ENCODE measurements at regions not wholly inside any gene's neighbourhood (a gene's known extent, or its start where the extent isn't known, plus 50 kb on each side); places are given as distances from the start of the nearest gene placed in this dataset.

DNA sequence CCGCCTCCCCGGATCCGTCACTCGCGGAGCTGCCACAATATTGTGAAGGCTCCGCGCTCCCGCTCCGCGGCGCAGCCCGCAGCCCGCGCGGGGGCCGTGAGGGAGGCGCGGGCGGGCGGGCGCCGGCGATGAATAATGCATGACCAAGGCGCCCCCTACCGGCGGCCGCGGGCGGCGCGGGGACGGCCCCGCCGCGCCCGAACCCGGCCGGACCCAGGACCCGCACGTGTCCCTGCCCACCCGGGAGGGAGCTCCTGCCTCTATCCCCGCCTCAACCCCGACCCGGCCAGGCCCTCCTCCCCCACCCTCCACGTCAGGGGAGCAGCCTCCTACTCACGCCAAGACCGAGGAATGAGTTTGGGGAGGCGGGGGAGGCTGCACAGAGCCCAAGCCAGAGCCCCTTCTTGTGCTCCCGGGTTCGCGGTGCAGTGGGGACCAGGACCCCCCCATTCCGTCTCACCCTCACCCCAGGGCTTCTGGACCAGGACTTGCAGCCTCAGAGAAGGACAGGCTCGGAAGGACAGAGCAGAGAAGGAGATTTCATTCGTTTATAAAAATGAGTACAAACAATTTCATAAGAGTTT lies 70.8 kb upstream of the CASZ1 start:
- Histone ChIP-seq H3K4me2 (ENCODE audit: low read length) (peak overlapping the region; percentile 80), H3K27ac (ENCODE audit: low read length) (no peak overlapping the region), H3F3A (ENCODE audit: insufficient read depth, low read length, poor library complexity, severe bottlenecking) (no peaks in the 10 kb centered on the region), H3K4me3 (ENCODE audit: low read length) (peak overlapping the region; percentile 64), H3K9me2 (ENCODE audit: insufficient read depth, low read length) (no peaks in the 10 kb centered on the region), H4K20me1 (ENCODE audit: insufficient read depth) (no peaks in the 10 kb centered on the region), H3K27me3 (ENCODE audit: insufficient read depth, low read depth, low read length) (no peaks in the 10 kb centered on the region), H3K36me3 (ENCODE audit: insufficient read depth, low read length) (no peaks in the 10 kb centered on the region), H3K9me3 (ENCODE audit: low read length) (no peaks in the 10 kb centered on the region), H2AFZ (ENCODE audit: low read depth, low read length) (no peak overlapping the region), H3K9ac (ENCODE audit: low read length) (peak overlapping the region; percentile 49), H3K79me2 (replicated peaks; ENCODE audit: insufficient read depth, low read length) (no peaks in the 10 kb centered on the region)
- TF ChIP-seq EP300 (conservative IDR thresholded peaks at IDR 0.05; ENCODE audit: poor library complexity, severe bottlenecking) = peak; percentile 68
- TF ChIP-seq, protein P1, sequence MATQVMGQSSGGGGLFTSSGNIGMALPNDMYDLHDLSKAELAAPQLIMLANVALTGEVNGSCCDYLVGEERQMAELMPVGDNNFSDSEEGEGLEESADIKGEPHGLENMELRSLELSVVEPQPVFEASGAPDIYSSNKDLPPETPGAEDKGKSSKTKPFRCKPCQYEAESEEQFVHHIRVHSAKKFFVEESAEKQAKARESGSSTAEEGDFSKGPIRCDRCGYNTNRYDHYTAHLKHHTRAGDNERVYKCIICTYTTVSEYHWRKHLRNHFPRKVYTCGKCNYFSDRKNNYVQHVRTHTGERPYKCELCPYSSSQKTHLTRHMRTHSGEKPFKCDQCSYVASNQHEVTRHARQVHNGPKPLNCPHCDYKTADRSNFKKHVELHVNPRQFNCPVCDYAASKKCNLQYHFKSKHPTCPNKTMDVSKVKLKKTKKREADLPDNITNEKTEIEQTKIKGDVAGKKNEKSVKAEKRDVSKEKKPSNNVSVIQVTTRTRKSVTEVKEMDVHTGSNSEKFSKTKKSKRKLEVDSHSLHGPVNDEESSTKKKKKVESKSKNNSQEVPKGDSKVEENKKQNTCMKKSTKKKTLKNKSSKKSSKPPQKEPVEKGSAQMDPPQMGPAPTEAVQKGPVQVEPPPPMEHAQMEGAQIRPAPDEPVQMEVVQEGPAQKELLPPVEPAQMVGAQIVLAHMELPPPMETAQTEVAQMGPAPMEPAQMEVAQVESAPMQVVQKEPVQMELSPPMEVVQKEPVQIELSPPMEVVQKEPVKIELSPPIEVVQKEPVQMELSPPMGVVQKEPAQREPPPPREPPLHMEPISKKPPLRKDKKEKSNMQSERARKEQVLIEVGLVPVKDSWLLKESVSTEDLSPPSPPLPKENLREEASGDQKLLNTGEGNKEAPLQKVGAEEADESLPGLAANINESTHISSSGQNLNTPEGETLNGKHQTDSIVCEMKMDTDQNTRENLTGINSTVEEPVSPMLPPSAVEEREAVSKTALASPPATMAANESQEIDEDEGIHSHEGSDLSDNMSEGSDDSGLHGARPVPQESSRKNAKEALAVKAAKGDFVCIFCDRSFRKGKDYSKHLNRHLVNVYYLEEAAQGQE (IDR thresholded peaks at IDR 0.05; ENCODE audit: borderline replicate concordance) = no peak
- peak; percentile 31 for TF ChIP-seq MXI1 (conservative IDR thresholded peaks at IDR 0.05; ENCODE audit: poor library complexity, severe bottlenecking)
- no peak for TF ChIP-seq EZH2 (IDR thresholded peaks at IDR 0.05; ENCODE audit: borderline replicate concordance, insufficient read depth, low read length, poor library complexity, severe bottlenecking)
- no peak for TF ChIP-seq TAF1 (IDR thresholded peaks at IDR 0.05; ENCODE audit: low read depth)
- TF ChIP-seq RAD21 (conservative IDR thresholded peaks at IDR 0.05) = peak; percentile 69
- peak; percentile 87 for TF ChIP-seq POLR2AphosphoS5 (IDR thresholded peaks at IDR 0.05)
- TF ChIP-seq, protein P2, sequence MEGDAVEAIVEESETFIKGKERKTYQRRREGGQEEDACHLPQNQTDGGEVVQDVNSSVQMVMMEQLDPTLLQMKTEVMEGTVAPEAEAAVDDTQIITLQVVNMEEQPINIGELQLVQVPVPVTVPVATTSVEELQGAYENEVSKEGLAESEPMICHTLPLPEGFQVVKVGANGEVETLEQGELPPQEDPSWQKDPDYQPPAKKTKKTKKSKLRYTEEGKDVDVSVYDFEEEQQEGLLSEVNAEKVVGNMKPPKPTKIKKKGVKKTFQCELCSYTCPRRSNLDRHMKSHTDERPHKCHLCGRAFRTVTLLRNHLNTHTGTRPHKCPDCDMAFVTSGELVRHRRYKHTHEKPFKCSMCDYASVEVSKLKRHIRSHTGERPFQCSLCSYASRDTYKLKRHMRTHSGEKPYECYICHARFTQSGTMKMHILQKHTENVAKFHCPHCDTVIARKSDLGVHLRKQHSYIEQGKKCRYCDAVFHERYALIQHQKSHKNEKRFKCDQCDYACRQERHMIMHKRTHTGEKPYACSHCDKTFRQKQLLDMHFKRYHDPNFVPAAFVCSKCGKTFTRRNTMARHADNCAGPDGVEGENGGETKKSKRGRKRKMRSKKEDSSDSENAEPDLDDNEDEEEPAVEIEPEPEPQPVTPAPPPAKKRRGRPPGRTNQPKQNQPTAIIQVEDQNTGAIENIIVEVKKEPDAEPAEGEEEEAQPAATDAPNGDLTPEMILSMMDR (IDR thresholded peaks at IDR 0.05; ENCODE audit: poor library complexity, severe bottlenecking) = peak; percentile 82
- peak; percentile 70 for TF ChIP-seq SMC3 (conservative IDR thresholded peaks at IDR 0.05; ENCODE audit: poor library complexity)

DNA sequence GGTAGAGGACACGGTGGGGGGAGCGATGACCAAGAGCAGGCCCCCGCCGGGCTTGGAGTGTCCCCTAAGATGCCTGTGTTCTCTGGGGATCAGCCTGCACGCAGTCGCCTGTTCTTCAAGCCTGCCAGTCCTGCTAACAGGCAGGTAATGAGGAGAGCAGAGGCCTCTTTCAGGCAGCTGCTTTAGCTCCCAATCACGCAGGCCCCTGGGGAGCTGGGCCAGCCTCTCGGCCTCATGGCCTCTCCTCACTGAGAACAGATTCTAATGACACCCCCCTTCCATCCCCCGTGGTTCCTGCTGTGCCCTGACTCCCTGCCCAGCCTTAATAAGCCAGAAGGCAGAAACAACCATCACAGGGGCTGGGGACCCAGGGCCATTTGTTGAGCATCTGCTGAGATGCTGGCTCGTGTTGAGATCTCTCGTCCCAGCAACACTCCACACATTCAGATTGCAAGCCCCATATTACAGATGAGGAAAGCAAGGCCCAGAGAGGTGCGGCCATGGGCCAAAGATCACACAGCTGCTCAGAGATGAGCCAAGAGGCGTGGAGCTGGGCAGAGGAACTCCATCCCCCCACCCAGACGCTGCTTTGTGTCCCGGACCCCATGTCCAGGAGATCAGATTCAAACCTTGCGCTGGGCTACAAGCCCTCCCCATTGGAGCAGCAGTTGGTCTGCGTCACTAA lies 71.6 kb upstream of the CASZ1 start:
- Histone ChIP-seq H3K4me3 (ENCODE audit: low read length) (peak overlapping the region; percentile 64), H2AFZ (ENCODE audit: low read depth, low read length) (no peak overlapping the region)
- TF ChIP-seq EZH2 (IDR thresholded peaks at IDR 0.05; ENCODE audit: borderline replicate concordance, insufficient read depth, low read length, poor library complexity, severe bottlenecking) (no peak), TAF1 (IDR thresholded peaks at IDR 0.05; ENCODE audit: low read depth) (no peak), EP300 (conservative IDR thresholded peaks at IDR 0.05; ENCODE audit: poor library complexity, severe bottlenecking) (no peak), MXI1 (conservative IDR thresholded peaks at IDR 0.05; ENCODE audit: poor library complexity, severe bottlenecking) (no peak), POLR2AphosphoS5 (IDR thresholded peaks at IDR 0.05) (no peak), SMC3 (conservative IDR thresholded peaks at IDR 0.05; ENCODE audit: poor library complexity) (no peak), RAD21 (conservative IDR thresholded peaks at IDR 0.05) (no peak)
- TF ChIP-seq, protein P1 (IDR thresholded peaks at IDR 0.05; ENCODE audit: borderline replicate concordance) = no peak
- TF ChIP-seq, protein P2 (IDR thresholded peaks at IDR 0.05; ENCODE audit: poor library complexity, severe bottlenecking) = no peak

More for the DNA sequence above, 71.6 kb upstream of the CASZ1 start:
- Histone ChIP-seq H3K27ac (ENCODE audit: low read length) (no peak overlapping the region), H3K36me3 (ENCODE audit: insufficient read depth, low read length) (no peaks in the 10 kb centered on the region), H3K9me3 (ENCODE audit: low read length) (no peaks in the 10 kb centered on the region), H3K79me2 (replicated peaks; ENCODE audit: insufficient read depth, low read length) (no peaks in the 10 kb centered on the region), H3K9me2 (ENCODE audit: insufficient read depth, low read length) (no peaks in the 10 kb centered on the region), H3K9ac (ENCODE audit: low read length) (no peak overlapping the region), H4K20me1 (ENCODE audit: insufficient read depth) (no peaks in the 10 kb centered on the region), H3F3A (ENCODE audit: insufficient read depth, low read length, poor library complexity, severe bottlenecking) (no peaks in the 10 kb centered on the region), H3K27me3 (ENCODE audit: insufficient read depth, low read depth, low read length) (no peaks in the 10 kb centered on the region), H3K4me2 (ENCODE audit: low read length) (no peak overlapping the region)
